ENCODE measurements at regions not wholly inside any gene's neighbourhood (a gene's known extent, or its start where the extent isn't known, plus 50 kb on each side); places are given as distances from the start of the nearest gene placed in this dataset.

GRCh38 chr4:38319456-38320342, 344.3 kb upstream of the KLF3 start:
- no peak for TF ChIP-seq GATA2 (IDR thresholded peaks at IDR 0.05; ENCODE audit: low read depth, low read length)
- no peak for TF ChIP-seq GATA3 (IDR thresholded peaks at IDR 0.05; ENCODE audit: low read depth, low read length)

Measured in SH-SY5Y (cell line).